Stimulated activated naive CD4-positive, alpha-beta T cell treated with Interleukin-2 at 50 U/mL for 16 hours (primary cell): ENCODE measurements at regions not wholly inside any gene's neighbourhood (a gene's known extent, or its start where the extent isn't known, plus 50 kb on each side); places are given as distances from the start of the nearest gene placed in this dataset.
"Not testable (repeated sequence)": the region's sequence is repeated elsewhere in the genome, so short reads cannot be mapped to it uniquely, and the experiment has no call there.

ENCODE experiments used
- DNase-seq: peaks from one replicate; lab custom pipeline; 2025; lab: John Stamatoyannopoulos, UW

DNA sequence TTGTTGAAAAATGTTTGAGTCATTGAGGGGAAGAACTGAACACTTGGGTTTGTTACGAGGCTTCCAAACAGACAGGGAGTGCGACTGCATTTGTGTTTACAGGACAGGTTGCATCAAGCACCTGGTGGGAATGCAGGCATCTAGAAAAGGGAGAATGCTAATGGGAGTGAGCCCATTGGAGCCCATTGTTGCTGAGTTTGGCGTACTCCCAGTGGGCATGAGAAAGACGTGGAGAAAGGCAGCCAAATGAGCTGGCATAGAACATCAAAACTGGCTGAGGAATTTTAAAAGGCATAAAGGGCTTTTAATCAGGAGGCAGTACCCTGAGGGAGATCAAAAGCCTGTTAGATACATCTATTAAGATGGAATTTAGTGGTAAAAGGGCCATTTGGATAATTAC lies 171.6 kb upstream of the NPSR1 start:
- DNase-seq, result no peak

DNA sequence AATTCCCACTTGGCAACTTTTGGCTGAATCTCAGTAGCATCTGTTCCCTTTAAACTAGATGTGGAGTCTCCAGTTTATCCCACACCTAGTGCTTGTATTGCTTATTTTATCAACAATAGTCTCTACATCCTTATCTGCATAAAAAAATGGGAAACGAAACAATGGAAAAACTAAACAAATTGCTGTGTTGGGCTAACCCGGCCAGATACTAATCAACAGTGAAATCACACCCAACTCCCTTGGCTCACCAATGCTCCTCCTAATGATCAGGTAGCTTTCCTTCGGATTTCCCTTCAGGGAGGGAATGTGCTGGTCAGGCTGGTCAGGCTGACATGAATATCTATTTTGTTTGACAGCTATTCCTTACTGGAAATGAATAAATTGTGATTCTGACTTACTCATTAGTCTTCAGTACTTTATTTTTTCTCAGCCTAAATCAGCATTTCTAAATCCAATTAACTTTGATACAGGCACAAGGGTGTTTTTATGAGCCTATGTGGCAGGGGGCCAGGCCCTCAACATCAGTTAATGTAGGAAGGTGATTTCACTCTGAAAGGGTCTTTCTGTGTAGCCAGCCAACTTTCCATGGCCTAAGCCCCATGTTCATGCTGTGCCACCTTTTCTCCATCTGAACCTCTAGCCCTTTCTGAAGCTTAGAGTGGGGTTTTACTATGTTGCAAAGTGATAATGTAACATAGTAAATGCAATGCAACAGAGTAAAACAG lies 170.5 kb upstream of the NPSR1 start:
- DNase-seq, result no peak

DNA sequence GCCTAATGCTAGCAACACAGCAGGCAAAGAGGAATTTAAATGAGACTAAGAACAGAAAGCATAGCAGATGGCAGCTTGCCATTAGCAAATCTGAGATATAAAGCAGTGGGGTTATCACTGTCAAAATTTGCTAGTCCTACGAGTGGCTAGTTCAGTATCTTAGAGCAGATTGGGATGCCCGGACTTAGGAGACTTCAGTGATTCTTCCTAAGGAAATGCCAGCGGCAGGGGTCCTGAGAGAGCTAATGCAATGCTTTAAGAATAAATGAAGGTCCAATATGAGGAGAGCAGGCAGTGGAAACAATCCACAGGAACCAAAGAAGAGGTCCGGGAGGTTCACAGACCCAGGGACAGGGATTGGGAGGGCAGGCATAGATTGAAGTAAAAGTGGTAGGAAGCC lies 169.3 kb upstream of the NPSR1 start:
- DNase-seq, result no peak

DNA sequence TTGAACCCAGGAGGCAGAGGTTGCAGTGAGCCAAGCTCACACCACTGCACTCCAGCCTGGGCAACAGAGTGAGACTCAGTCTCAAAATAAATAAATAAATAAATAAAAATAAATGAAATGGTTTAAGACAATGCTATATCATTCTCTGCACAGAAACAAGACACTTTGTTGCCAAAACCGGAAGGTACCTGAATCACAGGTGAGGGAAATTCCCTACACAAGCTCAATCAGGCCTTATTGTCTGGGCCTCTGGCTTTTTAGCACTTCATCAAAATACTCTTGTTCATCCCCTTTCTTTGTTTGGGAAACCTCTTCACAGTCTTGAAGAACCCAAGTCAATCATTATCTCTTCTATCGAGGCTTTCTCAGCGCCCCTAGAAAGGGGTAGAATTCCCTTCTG lies 166.1 kb upstream of the NPSR1 start:
- no peak for DNase-seq

DNA sequence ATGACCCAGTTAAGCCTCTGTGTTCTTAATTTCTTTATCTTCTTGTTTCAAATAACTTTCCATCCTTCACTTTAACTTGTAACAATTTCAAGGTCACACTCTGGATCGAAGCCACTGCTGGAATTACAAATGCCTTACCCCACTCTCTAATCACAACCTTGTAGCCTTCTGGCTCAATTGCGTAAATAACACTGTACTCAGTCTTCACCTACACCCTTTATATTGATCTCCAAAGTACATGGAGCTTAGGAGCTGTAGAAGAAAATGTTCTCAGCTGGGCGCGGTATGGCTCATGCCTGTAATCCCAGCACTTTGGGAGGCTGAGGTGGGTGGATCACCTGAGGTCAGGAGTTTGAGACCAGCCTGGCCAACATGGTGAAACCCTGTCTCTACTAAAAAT lies 164.3 kb upstream of the NPSR1 start:
- no peak for DNase-seq

DNA sequence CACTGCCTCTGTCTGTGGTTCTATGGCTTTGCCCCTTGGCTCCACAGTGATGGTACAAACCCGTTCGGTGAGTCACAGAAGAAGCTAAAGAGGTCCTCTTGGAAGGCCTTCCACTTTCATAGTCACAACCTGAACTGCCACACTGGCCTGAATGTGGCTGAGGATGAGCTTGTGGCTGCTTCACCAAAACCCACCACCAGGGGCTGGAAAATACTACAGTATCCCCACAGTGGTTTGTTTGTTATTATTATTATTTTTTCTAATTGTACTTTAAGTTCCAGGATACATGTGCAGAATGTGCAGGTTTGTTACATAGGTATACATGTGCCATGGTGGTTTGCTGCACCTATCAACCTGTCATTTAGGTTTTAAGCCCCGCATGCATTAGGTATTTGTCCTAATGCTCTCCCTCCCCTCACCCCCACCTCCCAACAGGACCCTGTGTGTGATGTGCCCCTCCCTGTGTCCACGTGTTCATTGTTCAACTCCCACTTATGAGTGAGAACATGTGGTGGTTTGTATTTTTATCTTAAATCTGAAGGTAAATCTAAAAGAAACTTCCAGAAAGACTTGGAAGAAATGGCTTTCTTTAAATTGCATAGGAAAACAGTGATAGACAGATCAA lies 160.8 kb upstream of the NPSR1 start:
- no peak for DNase-seq

DNA sequence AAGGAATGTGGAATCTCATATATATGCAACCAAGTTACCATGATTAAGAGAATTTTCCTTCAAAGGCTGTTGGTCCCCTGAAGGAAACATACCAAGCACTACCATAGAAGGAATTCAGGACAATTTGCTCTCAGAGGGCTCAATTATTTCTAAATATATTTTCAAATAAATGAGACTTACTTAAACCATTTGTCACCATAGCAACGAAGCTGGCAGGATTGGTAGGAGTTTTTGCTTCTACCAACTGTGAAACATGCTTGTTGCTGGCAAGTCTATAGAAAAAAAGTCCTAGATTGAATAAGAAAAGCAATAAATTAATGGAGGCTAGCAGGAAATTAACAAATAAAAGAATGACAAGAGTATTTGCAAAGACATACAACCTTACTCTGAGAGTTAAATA lies 156.9 kb upstream of the NPSR1 start:
- DNase-seq, result no peak

DNA sequence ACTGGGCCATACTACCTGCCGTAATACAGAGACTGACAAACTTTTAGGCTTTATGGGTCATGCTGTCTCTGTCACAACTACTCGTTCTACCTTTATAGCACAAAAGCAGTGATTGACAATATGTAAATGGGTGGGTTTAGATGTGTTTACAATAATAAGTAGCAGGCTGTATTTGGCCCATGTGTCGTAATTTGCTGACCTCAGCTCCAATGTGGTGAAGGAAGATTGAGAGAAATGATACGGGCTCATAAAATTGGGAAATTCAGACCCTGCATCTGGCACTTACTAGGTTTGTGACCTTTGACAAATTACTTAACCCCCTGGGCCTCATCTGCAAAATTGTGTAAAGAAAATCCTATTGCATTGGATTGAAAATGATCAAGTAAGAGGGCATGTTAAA lies 150.8 kb upstream of the NPSR1 start:
- DNase-seq, result no peak

DNA sequence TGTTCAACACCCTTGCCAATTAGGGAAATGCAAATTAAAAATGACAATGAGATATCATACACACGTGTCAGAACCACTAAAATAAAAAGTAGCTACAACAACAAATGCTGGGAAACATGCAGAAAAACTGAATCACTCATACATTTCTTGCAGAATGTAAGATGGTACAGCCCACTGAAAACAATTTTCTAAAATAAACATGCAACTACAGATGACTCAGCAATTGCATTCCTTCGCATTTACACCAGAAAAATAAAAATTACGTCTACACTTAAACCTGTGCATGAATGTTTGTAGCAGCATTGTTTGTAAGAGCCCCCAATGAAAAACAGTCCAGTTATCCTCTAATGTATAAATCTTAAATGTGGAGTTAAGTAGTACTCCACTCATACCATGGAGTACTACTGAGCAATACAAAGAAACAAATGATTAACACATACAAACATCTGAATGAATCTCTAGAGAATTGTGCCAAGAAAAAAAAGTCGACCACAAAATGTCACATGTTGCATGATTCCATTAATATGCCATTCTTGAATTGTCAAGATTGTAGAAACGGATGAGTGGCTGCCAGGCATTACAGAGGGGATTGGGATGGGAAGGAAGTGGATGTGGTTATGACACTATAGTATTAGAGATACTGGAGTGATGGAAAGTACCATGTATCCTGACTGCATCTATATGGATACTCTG lies 134.6 kb upstream of the NPSR1 start:
- no peak for DNase-seq

DNA sequence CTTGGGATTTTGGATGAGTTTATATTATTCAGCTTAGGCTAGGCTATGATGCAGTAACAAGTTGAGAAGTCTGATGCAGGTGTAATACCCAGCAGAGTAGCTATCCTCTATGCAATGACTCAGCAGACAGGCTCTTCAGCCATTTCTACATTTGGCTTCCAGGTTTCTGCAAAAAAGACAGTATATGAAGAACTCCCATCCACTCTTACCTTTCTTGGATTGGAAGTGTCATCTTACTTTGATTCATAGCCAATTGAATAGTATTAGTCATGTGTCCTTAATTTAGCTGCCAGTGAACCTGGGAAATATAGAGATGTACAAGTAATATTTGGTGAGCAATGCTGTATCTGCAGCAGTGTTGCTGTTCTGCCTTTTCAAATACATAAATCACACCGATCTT lies 127.8 kb upstream of the NPSR1 start:
- no peak for DNase-seq

DNA sequence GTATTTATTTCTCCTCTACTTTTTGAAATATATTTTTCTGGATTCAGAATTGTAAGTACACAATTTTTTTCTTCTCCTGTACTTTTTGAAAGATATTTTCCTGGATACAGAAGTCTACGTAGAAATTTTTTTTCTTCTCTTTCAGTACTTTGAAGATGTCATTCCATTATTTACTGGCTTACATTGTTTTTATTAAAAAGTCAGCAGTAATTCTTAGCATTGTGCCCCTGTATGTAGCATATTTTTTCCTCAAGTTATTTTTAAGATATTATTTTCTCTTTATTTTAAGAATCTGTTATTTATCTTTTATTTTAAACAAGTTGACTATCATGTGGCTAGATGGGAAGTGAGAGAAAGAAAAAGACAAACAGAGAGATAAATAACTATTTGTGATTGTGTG lies 119.0 kb upstream of the NPSR1 start:
- no peak for DNase-seq

DNA sequence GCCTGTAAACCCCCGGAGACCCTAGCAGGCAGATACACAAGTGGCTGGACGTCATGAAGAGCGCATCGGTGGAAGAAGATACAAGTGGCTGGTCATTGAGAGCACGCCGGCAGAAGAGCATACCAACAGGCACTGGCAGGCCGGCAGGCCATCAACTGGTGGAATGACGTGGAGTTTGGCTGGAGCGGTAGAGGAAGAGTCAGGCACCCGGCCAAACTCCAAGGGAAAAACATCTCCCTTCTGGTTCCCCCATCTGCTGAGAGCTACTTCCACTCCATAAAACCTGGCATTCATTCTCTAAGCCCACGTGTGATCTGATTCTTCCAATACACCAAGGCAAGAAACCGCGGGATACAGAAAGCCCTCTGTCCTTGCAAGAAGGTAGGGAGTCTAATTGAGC lies 113.4 kb upstream of the NPSR1 start:
- DNase-seq, result no peak

DNA sequence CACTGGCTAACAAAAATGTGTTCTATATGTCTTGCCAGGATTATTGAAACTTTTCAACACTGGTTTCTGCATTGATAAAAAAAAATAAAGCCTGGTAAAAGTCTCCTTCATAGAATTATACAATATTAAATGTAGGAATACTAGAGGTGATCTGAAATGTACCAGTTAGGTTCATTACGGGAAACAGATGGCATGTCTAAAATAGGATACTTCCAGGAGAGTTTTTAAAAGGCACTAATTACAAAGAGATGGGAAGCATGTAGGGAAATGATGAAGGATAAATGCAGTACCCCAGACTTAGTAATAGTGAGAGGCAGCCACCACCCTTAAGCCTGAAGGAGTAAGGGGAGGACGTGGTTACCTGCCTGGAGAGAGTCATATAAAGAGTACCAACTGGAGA lies 107.0 kb upstream of the NPSR1 start:
- DNase-seq, result no peak

DNA sequence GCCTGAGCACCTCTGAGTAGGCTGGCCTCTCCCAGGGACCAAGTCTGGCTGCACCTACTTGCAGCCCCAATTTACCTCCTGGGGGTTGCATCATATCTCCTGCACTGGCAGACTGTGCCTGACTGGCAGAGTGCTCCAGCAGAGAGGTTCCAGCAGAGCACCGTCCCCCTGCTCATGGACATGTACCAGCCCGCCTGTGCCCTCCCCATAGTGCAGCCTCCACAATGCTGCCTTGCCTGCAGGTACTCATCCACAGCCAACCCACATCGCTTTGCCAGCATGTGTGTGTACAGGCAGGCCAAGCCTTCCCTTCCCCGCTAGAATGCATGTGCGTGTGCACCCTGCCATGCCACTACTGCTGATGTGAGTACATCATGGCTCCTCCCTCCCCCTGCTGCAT lies 105.5 kb upstream of the NPSR1 start:
- DNase-seq, result no peak

DNA sequence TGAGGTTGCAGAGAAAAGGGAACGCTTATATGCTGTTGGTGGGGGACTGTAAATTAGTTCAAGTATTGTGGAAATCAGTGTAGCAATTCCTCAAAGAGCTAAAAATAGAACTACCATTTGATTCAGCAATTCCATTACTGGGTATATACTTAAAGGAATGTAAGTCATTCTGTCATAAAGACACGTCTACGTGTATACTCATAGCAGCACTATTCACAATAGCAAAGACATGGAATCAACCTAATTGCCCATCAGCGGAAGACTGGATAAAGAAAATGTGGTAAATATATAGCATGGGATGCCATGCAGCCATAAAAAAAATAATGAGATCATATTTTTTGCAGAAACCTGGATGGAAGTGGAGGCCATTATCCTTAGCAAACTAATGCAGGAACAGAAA lies 100.0 kb upstream of the NPSR1 start:
- DNase-seq, result no peak

DNA sequence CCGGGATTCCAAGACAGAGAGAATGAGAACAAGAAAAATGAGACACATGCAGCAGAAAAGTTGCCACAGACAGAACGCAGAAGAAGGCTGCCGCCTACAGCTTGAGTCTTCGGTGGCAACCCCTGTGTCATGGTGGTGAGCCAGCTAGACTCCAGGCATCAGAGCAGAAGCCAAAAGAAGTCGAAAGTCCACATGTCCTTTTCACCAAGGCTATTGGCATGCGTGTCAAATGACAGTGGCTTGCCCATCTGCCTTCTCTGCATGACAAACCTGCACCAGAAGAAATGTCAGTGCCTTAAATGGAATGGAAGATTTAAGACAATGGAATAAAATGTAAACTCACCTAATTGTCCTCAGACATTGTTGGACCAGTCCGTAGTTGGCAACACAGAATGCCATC lies 93.9 kb upstream of the NPSR1 start:
- no peak for DNase-seq

DNA sequence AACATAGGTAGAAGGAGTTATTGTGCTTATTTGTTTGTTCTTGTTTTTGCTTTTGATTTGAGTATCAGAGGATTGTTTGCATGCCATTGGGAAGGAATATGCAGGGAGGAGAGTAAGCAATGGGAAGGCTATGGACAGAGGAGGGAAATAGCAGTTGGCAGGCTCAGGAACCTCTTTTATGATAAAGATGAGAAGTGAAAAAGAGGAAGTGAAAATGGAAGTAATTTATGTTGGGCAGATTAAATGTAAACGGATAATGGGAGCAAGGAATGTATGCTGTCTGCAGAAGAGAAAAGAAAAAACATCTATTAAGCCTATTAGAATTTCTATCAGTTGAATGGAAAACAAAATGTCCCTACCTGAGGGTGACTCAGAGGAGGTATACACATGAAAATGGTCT lies 90.1 kb upstream of the NPSR1 start:
- no peak for DNase-seq

DNA sequence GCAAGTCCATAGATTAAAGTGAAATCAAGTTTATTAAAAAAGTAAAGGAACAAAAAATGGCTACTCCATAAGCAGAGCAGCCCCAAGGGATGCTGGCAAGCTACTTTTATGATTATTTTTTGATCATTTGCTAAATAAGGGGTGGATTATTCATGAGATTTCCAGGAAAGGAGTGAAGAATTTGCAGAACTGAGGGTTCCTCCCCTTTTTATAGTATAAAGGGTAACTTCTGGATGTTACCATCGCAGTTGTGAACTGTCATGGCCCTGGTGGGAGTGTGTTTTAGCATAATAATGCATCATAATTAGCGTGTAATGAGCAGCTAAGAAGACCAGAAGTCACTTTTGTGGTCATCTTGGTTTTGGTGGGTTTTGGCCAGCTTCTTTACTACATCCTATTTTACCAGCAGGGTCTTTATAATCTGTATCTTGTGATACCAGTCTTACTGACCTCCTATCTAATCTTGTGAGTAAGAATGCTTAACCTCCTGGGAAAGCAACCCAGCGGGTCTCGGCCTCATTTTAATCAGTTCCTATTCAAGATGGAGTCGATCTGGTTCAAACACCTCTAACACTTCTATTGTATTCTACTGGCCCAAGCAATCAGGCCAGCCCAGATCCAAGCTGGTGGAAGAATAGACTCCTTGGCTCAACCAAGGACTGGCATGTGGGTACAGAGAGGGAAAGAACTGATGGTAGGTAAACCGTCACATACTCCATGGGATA lies 87.9 kb upstream of the NPSR1 start:
- no peak for DNase-seq

DNA sequence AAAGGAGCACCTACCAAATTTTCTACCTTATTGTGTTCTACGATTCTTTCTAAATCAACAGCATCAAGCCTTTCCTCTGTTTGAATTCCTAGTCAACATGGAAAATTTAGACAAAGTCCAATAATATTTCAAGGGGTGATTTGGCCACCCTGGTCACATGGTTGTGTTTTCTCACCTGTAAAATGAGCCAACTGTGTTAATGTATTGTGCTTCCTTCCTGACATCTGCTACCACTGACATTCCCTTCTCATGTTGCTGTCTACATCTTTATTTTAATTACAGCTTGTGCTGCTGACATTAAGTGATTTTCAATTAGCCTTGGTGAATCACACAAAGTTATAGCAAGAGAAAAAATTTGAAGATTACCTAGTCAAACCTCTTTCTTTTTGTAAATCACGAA lies 83.0 kb upstream of the NPSR1 start:
- no peak for DNase-seq

DNA sequence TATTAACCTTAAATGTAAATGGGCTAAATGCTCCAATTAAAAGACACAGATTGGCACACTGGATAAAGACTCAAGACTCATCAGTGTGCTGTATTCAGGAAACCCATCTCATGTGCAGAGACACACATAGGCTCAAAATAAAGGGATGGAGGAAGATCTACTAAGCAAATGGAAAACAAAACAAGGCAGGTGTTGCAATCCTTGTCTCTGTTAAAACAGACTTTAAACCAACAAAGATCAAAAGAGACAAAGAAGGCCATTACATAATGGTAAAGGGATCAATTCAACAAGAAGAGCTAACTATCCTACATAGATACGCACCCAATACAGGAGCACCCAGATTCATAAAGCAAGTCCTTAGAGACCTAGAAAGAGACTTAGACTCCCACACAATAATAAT lies 80.1 kb upstream of the NPSR1 start:
- not testable (repeated sequence) for DNase-seq

DNA sequence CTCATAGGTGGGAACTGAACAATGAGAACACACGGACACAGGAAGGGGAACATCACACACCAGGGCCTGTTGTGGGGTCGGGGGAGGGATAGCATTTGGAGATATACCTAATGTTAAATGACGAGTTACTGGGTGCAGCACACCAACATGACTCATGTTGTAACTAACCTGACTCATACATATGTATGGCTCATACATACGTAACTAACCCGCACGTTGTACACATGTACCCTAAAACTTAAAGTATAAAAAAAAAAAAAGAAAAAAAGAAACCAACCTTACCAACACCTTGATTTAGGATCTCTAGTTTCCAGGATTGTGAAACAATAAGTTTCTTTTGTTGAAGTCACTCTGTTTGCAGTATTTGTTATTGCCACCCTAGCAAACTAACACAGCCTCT lies 76.3 kb upstream of the NPSR1 start:
- DNase-seq, result not testable (repeated sequence)

DNA sequence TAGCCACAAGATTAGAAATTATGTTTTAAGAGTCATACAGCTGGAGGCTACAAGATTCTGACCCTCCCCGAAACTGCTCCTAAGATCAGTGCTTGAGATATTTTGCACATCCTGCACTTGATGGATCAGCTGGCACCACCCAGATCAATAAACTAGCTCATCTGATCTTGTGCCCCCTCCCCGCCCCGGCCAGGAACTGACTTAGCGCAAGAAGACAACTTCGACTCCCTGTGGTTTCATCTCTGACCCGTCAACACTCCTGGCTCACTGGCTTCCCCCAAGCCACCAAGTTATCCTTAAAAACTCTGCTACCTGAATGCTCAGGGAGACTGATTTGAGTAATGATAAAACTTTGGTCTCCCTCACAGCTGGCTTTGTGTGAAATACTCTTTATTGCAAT lies 73.5 kb upstream of the NPSR1 start:
- no peak for DNase-seq

DNA sequence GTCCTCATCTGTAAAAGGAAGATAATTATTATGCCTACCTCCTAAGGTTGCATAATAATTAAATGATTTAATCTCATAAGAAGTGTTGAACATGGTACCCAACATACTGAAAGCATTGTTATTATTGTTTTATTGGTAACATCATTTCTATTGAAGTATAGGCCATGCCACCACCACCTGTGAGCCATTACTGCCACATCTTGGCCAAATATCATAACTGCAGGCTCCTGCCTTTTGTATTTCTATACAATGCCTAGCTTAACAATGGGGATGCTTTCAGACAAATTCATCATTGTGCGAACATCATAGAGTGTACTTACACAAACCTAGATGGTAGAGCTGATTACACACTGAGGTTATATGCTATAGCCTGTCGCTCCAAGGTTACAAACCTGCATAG lies 61.1 kb upstream of the NPSR1 start:
- no peak for DNase-seq
